Brain microvascular endothelial cell (primary cell): ENCODE measurements at regions not wholly inside any gene's neighbourhood (a gene's known extent, or its start where the extent isn't known, plus 50 kb on each side); places are given as distances from the start of the nearest gene placed in this dataset.

Source experiments
- DNase-seq: peaks from one replicate; pipeline ENCODE4 v3.0.0-alpha.2; 2020
- H3K27ac ChIP-seq: fragments of 250-450 bp; sonication (Bioruptor Pico); 2 replicates; pipeline ENCODE4 v1.5.1; 2020; ENCODE audit warnings: mild to moderate bottlenecking, moderate library complexity
- H3K27me3 ChIP-seq: fragments of 250-450 bp; sonication (Bioruptor Pico); replicated peaks from 2 replicates; pipeline ENCODE4 v1.5.1; 2020; ENCODE audit warnings: mild to moderate bottlenecking
- H3K36me3 ChIP-seq: fragments of 250-450 bp; sonication (Bioruptor Pico); replicated peaks from 2 replicates; pipeline ENCODE4 v1.5.1; 2020; ENCODE audit warnings: mild to moderate bottlenecking
- H3K4me3 ChIP-seq: 2 replicates; pipeline ENCODE4 v1.5.1; 2011; ENCODE audit warnings: low read depth, mild to moderate bottlenecking, control low read depth, low read length, moderate library complexity
- CTCF ChIP-seq: IDR thresholded peaks from 2 replicates; pipeline ENCODE4 v1.5.1; 2011; ENCODE audit warnings: low read depth, mild to moderate bottlenecking, moderate library complexity, low read length, control low read depth, inconsistent platforms; ENCODE audit errors: missing control alignments
- in situ Hi-C: cut with HindIII; loops from 2 replicates; pipeline ENCODE4 v1.10.0; 2017; ENCODE audit warnings: low sequenced_read_pairs, low pct_ligation_motif_present

- peaks cover 11% of the 10 kb centered on the region for H3K27me3 ChIP-seq
- no peak for DNase-seq
- no peak for TF ChIP-seq CTCF
- H3K4me3 ChIP-seq: no peak overlapping the region
- H3K36me3 ChIP-seq: no peaks in the 10 kb centered on the region
- no peak overlapping the region for H3K27ac ChIP-seq
- in situ Hi-C loops: loop anchor here (25.0 kb wide), 1 partner anchor 282 kb away; no protein-coding TSS in a partner anchor
These were observed 85.8 kb upstream of the FGF3 start for GRCh38 chr11:69904974-69905535.

GRCh38 chr11:69905611-69906452 lies 86.6 kb upstream of the FGF3 start:
- Histone ChIP-seq H3K27ac (no peak overlapping the region), H3K27me3 (peaks cover 11% of the 10 kb centered on the region), H3K4me3 (no peak overlapping the region), H3K36me3 (no peaks in the 10 kb centered on the region)
- no peak for TF ChIP-seq CTCF
- in situ Hi-C loops: loop anchor here (25.0 kb wide), 1 partner anchor 281 kb away; no protein-coding TSS in a partner anchor
- no peak for DNase-seq

- H3K27ac ChIP-seq: no peak overlapping the region
- no peaks in the 10 kb centered on the region for H3K36me3 ChIP-seq
- in situ Hi-C loops: loop anchor here (25.0 kb wide), 1 partner anchor 281 kb away; no protein-coding TSS in a partner anchor
- H3K27me3 ChIP-seq: peaks cover 11% of the 10 kb centered on the region
- no peak for TF ChIP-seq CTCF
- no peak for DNase-seq
- H3K4me3 ChIP-seq: no peak overlapping the region
These were observed 87.3 kb upstream of the FGF3 start for GRCh38 chr11:69906453-69906907.

- TF ChIP-seq CTCF: no peak
- in situ Hi-C loops: loop anchor here (25.0 kb wide), 1 partner anchor 280 kb away; no protein-coding TSS in a partner anchor
- Histone ChIP-seq H3K27ac (no peak overlapping the region), H3K4me3 (no peak overlapping the region), H3K27me3 (peaks cover 11% of the 10 kb centered on the region), H3K36me3 (no peaks in the 10 kb centered on the region)
- no peak for DNase-seq
These were observed 88.4 kb upstream of the FGF3 start for GRCh38 chr11:69907611-69908010.

GRCh38 chr11:69908511-69909220 lies 89.5 kb upstream of the FGF3 start:
- TF ChIP-seq CTCF: no peak
- Histone ChIP-seq H3K27ac (no peak overlapping the region), H3K4me3 (no peak overlapping the region), H3K36me3 (no peaks in the 10 kb centered on the region), H3K27me3 (peaks cover 11% of the 10 kb centered on the region)
- DNase-seq: no peak
- in situ Hi-C loops: loop anchor here (25.0 kb wide), 1 partner anchor 279 kb away; no protein-coding TSS in a partner anchor
